GM18519 (cell line): ENCODE measurements at regions not wholly inside any gene's neighbourhood (a gene's known extent, or its start where the extent isn't known, plus 50 kb on each side); places are given as distances from the start of the nearest gene placed in this dataset.

Experiments used
- ATAC-seq: cut with Tn5 transposase; IDR thresholded peaks from one replicate; pipeline ENCODE4 v1.9.1; 2021; ENCODE audit warnings: mild to moderate bottlenecking, moderate library complexity; ENCODE audit not compliant: unreplicated experiment, low FRiP score

DNA sequence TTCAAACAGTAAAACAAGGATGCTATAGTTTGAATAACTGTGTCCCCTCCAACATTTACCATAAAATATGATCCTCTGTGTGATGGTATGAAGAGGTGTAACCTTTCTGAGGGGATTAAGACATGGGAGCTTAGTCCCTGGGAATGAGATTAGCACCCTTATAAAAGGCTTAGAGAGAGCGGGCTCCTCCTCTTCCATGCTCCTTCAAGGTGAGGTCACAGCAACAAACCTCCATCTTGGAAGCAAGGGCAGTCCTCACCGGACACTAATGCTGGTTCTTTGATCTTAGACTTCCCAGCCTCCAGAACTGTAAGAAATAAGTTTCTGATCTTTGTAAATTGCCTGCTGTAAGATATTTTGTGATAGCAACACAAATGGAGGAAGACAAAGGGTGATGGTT is 700.3 kb downstream of the TMEM182 start:
- no peak for ATAC-seq

DNA sequence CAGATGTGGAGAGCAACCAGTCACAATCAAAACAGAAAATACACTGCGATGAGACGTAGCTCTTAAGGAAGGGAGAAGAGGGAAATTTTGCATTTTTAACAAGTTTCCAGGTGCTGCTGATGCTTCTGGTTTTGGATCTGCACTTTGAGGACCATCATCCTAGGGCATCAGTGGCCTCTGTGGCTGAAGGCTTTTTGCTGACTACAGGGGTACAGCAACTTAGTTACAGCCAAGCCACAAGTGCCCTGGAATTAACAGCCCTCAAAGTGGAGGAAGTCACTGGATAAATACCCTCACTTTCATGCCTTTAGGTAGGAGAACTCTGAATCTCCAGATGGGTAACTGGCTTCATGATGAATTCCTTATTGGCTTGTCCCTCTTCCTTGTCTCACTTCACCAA is 700.9 kb downstream of the TMEM182 start:
- no peak for ATAC-seq

DNA sequence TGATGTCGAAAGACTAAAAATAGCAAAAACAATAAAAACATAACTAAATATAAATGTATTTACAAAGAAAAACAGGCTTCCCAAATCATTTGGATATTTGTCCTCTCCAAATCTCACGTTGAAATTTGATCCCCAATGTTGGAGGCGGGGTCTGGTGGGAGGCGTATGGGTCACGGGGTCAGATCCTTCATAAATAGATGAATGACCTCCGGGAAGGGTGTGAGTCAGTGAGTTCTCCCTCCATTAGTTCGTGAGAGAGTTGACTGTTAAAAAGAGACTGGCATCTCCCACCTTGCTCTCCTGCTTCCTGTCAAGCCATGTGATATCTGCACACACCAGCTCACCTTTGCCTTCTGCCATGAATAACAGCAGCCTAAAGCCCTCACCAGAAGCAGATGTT is 703.0 kb downstream of the TMEM182 start:
- no peak for ATAC-seq

DNA sequence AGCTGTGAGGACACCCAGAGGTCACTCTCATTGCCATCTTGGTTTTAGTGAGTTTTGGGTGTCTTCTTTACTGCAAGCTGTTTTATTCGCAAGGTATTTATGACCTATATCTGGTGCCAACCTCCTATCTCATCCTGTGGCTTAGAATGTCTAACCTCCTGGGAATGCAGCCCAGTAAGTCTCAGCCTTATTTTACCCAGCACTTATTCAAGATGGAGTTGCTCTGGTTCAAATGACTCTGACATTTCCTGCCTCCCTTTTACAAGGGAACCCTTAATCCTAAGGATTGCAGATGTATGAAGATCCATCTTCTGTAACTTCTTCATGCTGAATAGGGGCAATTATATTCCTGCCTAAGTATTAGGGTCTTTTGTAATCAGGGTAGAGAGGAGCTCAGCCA is 708.0 kb downstream of the TMEM182 start:
- no peak for ATAC-seq

DNA sequence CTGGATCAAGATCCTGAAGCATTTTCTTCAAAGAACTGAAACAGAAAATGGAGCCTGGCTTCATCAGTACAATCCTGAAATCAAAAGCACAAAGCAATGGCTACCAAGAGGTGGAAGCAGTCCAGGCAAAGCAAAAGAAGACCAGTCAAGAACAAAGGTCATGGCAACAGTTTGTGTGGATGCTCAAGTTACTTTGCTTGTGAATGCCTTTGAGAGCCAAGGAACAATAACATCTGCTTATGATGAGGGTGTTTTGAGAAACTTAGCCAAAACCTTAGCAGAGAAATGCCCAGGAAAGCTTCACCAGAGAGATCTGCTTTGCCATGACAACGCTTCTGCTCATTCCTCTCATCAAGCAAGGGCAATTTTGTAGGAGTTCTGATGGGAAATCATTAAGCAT is 723.1 kb downstream of the TMEM182 start:
- ATAC-seq = no peak

DNA sequence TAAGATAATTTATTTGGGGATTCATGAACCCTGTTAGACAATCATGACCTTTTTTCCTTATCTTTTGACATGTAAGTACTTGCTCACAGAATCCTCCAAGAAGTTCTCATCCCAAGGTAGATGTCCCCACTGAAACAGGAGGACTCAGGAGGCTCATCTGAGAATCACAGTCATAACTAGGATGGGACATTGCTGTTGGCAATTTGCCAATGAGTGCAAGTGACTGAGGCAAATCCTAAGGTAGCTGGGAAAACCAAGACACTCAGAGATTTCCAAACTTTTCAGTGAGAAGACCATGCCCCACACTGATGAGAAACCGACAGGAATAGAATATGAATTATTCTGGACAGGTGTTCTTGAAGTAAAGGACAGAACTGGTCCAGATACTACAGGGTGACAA is 735.0 kb downstream of the TMEM182 start:
- ATAC-seq = no peak

DNA sequence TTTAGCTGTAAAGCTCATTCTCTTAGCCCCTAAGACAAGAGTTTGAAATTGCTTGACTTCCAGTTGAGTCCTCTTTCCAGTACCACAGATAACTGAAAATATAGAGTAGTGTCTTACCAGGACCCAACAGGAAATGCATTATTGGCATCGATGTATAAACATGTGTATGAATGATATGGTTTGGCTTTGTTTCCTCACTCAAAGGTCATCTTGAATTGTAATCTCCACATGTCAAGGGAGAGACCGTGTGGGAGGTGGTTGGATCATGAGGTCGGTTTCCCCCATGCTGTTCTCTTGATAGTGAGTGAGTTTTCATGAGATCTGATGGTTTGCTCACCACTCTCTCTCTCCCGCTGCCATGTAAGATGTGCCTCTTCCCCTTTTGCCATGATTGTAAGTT is 745.0 kb downstream of the TMEM182 start:
- no peak for ATAC-seq

DNA sequence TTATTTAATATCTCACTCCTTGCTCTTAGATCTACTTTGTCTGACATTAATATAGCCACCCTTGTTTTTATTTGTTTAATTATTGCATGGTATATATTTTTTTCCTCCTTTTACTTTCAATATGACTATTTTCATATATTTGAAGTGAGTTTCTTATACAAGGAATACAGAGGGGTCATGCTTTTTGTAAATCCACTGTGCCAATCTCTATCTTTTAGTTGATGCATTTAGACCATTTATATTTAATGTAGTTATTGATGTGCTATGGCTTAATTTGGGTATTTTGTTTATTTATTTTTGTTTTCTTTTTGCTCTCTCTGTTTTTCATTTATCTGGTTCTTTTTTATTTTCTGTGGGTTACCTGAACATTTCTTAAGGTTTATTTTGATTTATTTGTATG is 750.6 kb downstream of the TMEM182 start:
- no peak for ATAC-seq

DNA sequence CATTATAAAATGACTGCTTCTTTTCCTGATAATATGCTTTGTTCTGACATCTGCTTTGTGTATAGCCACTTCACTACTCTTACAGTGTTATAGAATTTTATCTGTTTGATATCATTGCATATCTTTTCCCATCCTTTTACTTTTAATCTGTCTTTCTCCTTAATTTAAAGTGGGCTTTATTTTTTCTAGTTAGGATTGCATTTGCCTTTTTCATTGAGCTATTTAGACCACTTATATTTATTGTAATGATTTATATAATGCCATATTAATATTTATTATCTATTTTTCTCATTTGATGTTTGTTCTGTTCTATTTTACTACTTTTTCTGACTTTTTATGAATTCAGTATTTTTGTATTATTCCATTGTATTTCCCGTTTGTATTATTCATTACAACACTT is 758.7 kb downstream of the TMEM182 start:
- ATAC-seq = no peak

DNA sequence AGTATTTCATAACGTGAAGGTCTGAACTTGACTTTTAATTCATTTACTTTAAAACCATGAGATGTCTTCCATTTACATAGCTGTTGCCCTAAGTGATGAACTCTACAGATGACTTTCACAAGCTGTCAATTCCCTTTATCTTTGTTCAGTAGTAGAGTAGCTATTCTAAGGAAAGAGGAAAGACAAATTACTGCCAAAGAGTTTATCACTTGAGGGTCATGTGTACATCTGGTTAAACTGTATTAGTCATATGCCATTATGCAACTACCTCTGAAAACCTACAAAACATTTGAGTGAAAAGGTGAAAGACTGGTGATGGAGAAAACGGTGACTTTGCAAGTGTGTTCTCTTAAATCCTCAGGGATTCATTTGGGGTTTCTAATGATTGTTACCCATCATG is 763.9 kb downstream of the TMEM182 start:
- ATAC-seq = no peak

DNA sequence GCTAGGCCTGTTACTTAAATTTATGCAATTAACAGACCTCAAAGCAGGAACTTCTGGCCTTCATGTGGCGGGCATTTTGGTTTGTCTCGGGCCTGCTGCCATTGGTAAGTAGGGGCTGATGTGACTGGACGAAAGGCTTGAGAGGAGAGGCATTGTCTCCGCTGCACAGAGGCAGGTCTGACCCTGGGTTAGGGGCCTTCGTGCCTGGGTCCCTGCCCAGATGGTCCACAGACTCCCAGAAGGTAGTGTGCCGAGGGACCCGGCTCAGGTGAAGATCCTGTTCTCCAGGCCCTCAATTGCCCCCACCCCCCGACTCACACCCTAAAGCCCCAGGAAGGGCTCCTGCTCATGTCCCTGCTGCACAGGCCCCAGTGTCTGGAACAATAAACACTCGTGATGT is 764.9 kb downstream of the TMEM182 start:
- no peak for ATAC-seq

DNA sequence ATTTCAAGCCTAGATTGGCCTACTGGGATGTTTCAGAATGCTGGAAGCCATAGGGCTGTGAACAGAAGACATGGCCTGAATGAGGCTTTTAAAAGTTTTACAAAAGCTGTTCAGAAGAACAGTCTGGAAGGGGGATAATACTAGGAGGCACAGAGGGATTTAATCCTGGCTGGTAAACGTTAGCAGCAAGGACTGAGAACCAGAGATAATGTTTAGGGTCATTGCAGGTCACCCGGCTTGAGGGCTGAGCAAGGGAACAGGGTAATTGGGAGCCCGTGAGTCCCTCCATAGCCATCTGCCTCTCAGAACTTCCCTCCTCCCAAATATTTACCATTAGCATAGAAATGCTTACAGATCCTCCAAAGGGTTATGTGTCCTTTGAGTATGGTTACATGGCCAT is 765.4 kb downstream of the TMEM182 start:
- no peak for ATAC-seq

DNA sequence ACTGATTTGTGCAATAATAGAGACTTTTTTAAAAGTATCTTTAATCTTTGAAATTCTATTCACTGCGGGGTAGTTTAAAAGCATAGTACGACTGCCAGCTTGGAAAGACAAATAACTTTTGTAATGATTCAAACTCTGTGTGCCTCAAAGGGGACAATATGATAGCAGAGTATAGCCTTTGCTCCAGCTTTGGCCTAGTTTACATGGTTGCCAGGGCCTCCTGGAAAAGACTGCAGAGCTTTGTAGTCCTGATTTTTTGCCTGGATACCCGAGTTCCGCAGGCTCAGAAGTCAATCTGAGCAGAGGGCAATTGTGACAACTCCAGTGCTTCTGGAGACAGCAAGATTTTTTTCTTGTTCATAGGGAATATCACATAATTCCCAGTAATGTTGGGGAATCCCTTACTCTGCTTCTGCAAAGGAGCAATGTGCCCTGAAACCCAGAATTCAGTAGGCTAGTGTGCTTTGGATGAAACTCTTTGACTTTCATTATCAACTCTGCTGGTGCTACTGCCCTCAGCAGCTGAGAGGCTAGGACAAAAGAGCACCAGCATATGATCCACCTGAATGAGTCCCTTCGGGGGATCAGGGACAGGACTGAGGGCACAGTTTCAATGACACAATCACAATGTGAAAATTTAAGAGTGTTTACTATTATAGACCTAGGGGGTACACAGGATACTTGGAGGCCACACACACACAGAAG is 768.1 kb downstream of the TMEM182 start:
- no peak for ATAC-seq

DNA sequence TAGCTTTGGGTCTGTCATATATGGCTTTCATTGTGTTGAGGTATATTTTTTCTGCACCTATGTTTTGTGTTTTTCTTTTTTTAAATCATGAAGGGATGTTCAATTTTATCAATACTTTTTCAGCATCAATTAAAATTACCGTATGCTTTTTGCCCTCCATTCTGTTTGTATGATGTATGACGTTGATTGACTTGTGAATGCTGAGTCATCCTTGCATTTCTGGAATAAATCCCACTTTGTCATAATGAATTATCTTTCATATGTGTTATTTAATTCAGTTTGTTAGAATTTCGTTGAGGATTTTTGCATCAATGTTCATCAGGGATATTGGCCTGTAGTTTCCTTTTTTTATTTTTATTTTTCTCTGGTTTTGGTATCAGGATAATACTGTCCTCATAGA is 790.9 kb downstream of the TMEM182 start:
- ATAC-seq = no peak

DNA sequence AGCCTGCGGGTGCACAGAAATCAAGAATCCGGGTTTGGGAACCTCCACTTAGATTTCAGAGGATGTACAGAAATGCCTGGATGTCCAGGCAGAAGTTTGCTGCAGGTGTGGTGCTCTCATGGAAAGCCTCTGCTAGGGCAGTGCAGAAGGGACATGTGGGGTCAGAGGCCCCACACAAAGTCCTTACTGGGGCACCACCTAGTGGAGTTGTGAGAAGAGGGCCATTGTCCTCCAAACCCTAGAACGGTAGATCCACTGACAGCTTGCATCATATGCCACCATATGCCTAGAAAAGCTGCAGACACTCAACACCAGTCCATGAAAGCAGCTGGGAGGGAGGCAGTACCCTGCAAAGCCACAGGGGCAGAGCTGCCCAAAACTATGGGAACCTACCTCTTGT is 833.0 kb downstream of the TMEM182 start:
- no peak for ATAC-seq

DNA sequence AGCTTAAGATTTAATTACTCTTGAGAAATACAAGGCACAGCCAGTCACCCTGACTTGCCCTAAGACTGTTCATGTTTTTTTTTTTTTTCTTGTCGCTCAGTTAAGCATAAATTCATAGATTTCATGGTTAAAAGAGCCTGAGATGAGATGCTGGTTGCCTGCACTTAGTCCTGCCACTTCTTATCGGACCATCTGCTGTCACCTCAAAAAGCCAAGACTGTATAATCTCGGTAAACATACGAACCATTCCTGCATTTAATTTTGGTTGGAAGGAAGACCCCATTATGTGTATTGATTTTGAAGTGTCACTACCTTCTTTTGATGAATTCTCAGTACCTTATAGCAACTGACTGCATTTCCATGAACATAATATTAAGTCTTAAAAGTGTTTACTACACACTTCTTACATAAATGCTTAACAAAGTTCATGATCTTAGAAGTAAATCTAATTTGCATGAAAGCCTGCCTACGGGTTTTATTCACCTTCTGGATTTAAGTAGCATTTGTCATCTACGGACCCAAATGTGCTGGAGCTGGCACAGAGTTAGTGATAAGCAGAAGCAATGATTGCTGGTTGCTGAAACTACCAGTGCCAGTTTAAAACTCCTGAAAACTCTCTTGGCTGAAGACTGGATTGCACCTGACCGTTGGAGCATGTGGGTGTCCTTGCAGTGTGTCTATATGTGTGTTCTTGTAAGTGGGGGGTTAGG is 843.4 kb downstream of the TMEM182 start:
- ATAC-seq = no peak

DNA sequence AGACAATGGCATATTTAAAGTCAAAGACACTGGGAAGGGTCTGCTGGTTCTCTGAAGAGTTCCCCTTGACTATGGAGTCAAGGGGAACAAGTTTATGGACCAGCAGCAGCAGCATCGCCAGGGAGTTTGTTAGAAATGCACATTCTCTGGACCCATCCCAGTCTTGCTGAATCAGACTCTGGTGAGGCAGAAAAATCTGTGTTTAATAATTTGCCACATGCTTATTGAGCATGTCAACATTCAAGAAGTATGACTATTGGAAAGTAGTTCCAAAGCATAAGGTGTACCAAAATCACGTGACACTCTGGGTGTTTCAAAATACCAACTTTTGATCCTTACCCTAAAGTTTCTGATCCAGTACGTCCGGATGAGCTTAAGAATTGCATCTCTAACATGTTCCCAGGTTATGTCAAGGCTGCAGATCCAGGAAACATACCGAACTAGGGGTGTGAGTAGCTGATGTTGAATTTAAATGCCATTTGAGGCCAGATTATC is 853.8 kb downstream of the TMEM182 start:
- no peak for ATAC-seq

DNA sequence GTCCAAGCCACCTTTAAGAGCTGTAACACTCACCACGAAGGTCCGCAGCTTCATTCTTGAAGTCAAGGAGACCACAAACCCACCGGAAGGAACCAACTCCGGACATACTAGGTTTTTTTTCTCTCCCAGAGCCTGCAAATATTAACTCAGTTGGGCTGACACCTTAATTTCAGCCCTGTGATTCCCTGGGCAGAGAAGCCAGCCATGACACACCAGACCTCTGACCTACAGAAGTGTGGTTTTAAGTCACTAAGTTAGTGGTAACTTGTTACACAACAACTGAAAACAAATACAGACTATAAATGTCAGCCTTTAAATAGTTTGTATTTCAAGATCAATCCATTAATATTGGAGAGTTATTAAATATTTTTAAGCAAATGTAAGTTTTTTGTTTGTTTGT is 855.1 kb downstream of the TMEM182 start:
- no peak for ATAC-seq

DNA sequence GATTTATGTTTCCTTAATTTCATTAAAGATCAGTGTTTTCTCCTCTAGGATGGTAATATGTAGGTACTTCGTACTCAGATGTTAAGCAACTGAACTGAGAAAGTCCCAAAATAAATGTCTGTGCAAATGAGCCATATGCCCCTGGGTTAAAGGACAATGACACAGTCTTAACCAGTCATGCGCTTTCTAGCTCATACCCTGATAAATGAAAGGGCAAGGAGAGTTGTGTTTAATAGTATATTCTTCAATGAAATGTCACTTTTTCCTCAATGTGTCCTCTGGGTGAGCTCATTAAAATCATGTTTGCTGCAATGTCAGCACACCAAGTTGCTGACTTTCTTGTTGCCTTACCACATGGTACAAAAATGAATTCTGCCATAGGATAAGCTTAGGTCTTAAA is 856.3 kb downstream of the TMEM182 start:
- ATAC-seq = no peak

DNA sequence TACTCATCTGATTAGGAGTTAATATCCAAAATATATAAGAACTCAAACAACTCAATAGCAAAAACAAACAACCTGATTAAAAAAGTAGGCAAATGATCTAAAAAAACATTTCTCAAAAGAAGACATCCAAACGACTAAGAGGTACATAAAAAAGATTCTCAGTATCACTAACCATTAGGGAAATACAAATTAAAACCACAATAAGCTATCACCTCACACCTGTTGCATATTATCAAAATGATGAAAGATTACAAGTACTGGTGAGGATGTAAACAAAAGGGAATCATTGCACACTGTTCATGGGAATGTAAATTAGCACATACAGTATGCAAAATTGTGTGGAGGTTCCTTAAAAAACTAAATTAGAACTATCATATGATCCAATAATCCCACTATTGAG is 865.5 kb downstream of the TMEM182 start:
- no peak for ATAC-seq

DNA sequence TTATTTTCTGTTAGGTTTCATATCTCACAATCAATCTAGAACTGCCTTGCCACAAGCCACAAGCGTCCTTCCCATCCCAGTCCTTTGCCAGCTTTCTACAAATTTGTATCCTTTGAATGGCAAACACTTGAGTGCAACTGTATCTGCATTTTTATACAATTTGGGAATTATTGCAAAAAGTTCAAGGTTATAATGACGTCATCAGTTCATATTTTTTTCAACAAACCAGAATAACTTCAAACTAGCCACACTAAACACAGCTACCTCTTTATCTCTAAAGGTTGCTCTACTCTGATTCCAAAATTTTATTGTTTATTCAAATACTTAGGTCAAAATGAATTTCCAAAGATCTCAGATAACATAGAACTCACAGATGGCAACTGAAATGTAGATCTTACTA is 877.1 kb downstream of the TMEM182 start:
- ATAC-seq = no peak

DNA sequence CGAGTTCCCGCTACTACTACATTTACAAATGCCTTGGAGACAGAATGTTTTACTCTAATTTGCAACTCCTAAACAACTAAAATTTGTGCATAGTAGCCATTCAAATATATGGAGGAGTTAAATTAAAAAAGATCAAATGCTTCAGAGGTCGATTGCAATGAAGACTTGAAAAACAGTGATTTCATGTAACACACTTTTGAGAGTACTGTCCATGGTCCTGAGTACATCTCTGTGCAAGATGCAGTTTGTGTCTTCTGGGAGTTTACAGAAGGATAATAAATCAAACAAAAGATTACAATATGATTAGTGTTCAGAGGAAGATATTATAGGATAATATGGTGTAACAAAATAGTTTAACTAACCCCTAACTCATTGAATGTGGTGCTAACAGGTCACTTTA is 894.7 kb downstream of the TMEM182 start:
- no peak for ATAC-seq
